ENCODE measurements at regions not wholly inside any gene's neighbourhood (a gene's known extent, or its start where the extent isn't known, plus 50 kb on each side); places are given as distances from the start of the nearest gene placed in this dataset.

- ATAC-seq = no peak
- TF ChIP-seq CTCF (IDR thresholded peaks at IDR 0.05) = no peak
- no peaks in the 10 kb centered on the region for H3K4me1 ChIP-seq (ENCODE audit: low read depth)
- H3K36me3 ChIP-seq (ENCODE audit: low read depth) = no peaks in the 10 kb centered on the region
- intact Hi-C loops (cut with DNase I, micrococcal nuclease) = no loop called here
- no peak for DNase-seq
- H3K4me3 ChIP-seq = no peak overlapping the region
- H3K9me3 ChIP-seq = no peaks in the 10 kb centered on the region
These were observed 315.2 kb downstream of the TFAP2A start for GRCh38 chr6:10099529-10100140.

- intact Hi-C loops (cut with DNase I, micrococcal nuclease) = no loop called here
- Histone ChIP-seq H3K4me1 (ENCODE audit: low read depth) (no peaks in the 10 kb centered on the region), H3K4me3 (no peak overlapping the region), H3K36me3 (ENCODE audit: low read depth) (no peaks in the 10 kb centered on the region), H3K9me3 (no peaks in the 10 kb centered on the region)
- peak; percentile 62 for ATAC-seq
- peak in 2 of 3 donors; percentile 2 to 33 for DNase-seq
- TF ChIP-seq CTCF (IDR thresholded peaks at IDR 0.05) = no peak
These were observed 315.9 kb downstream of the TFAP2A start for GRCh38 chr6:10098756-10099528.

GRCh38 chr6:10093282-10093681 is 321.6 kb downstream of the TFAP2A start:
- Histone ChIP-seq H3K4me3 (no peak overlapping the region), H3K36me3 (ENCODE audit: low read depth) (no peaks in the 10 kb centered on the region), H3K9me3 (peaks cover 11% of the 10 kb centered on the region), H3K4me1 (ENCODE audit: low read depth) (no peaks in the 10 kb centered on the region)
- DNase-seq = no peak
- intact Hi-C loops (cut with DNase I, micrococcal nuclease) = no loop called here
- ATAC-seq = no peak
- no peak for TF ChIP-seq CTCF (IDR thresholded peaks at IDR 0.05)

- no peak for ATAC-seq
These were observed 330.5 kb downstream of the TFAP2A start for GRCh38 chr6:10084111-10084986.

More at GRCh38 chr6:10084111-10084986, 330.5 kb downstream of the TFAP2A start:
- H3K36me3 ChIP-seq (ENCODE audit: low read depth) = no peaks in the 10 kb centered on the region
- DNase-seq = no peak
- no peaks in the 10 kb centered on the region for H3K4me1 ChIP-seq (ENCODE audit: low read depth)
- intact Hi-C loops (cut with DNase I, micrococcal nuclease) = no loop called here
- TF ChIP-seq CTCF (IDR thresholded peaks at IDR 0.05) = no peak
- no peaks in the 10 kb centered on the region for H3K9me3 ChIP-seq
- H3K4me3 ChIP-seq = no peak overlapping the region
